ENCODE measurements at regions not wholly inside any gene's neighbourhood (a gene's known extent, or its start where the extent isn't known, plus 50 kb on each side); places are given as distances from the start of the nearest gene placed in this dataset.

- CTCF ChIA-PET = no interaction called here
- Histone ChIP-seq H3K4me2 (ENCODE audit: low read length) (no peak overlapping the region), H3K36me3 (ENCODE audit: control insufficient read depth in 1 of 2, insufficient read depth in 2 of 2, low read length in 2 of 2) (no peaks in the 10 kb centered on the region), H3K4me3 (replicated peaks in 1 of 2; ENCODE audit: low read depth in 1 of 2, low read length in 2 of 2) (no peak overlapping the region), H4K20me1 (ENCODE audit: insufficient read depth) (no peaks in the 10 kb centered on the region), H3K4me1 (ENCODE audit: control insufficient read depth in 1 of 2, insufficient read depth in 2 of 2, low read length in 2 of 2) (no peaks in the 10 kb centered on the region), H3K27me3 (ENCODE audit: insufficient read depth, low read length) (no peaks in the 10 kb centered on the region), H3K9me2 (ENCODE audit: insufficient read depth) (no peaks in the 10 kb centered on the region), H3K9ac (ENCODE audit: low read length) (no peak overlapping the region), H3K79me2 (ENCODE audit: insufficient read depth, low read length) (no peaks in the 10 kb centered on the region), H3K27ac (ENCODE audit: low read depth, low read length) (no peak overlapping the region), H3K9me3 (ENCODE audit: control insufficient read depth in 1 of 2, insufficient read depth in 1 of 2, low read depth in 1 of 2, low read length in 2 of 2) (no peaks in the 10 kb centered on the region), H2AFZ (ENCODE audit: low read depth, low read length, poor library complexity, severe bottlenecking) (no peak overlapping the region)
- POLR2A ChIA-PET = no interaction called here
- intact Hi-C loops (cut with micrococcal nuclease) = no loop called here
- no peak for DNase-seq (ENCODE audit: low read depth, low spot score)
- RAD21 ChIA-PET (ENCODE audit: low non-redundant PET in 1 of 2, low total read pairs in 2 of 2, uncharacterized antibody in 2 of 2, unreplicated experiment in 2 of 2) = no interaction called here
- BruUV-seq (replicated peaks) = no TSS peak
- no peak for TF ChIP-seq REST (IDR thresholded peaks at IDR 0.05; ENCODE audit: low read depth)
- no peak for TF ChIP-seq ZFX (IDR thresholded peaks at IDR 0.05)
- ATAC-seq = no peak
These were observed 413.9 kb downstream of the SLITRK5 start for GRCh38 chr13:88085036-88085435.

DNA sequence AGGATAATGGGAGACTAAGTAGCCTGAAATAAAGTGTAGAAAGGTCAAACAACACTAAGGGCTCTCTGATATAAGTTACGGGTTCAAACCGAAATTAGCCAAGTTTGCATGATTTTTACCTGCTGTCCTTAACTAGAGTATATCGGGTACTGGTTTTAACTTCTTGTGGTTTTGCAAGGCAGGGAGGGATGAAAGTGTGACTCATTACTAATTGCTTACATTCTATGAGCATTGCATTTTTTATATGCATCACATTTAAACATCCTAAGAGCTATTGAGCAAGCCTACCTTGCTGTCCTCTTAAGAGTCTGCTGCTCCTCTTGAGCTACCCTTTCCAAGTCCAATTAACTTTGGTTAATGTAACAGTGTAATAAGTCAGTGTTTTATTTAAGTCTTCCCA is 415.4 kb downstream of the SLITRK5 start:
- CTCF ChIA-PET = no interaction called here

More for the DNA sequence above, 415.4 kb downstream of the SLITRK5 start:
- Histone ChIP-seq H2AFZ (ENCODE audit: low read depth, low read length, poor library complexity, severe bottlenecking) (no peak overlapping the region), H3K9me3 (ENCODE audit: control insufficient read depth in 1 of 2, insufficient read depth in 1 of 2, low read depth in 1 of 2, low read length in 2 of 2) (no peaks in the 10 kb centered on the region), H3K79me2 (ENCODE audit: insufficient read depth, low read length) (no peaks in the 10 kb centered on the region), H3K4me2 (ENCODE audit: low read length) (no peak overlapping the region), H3K9ac (ENCODE audit: low read length) (no peak overlapping the region), H3K4me1 (ENCODE audit: control insufficient read depth in 1 of 2, insufficient read depth in 2 of 2, low read length in 2 of 2) (no peaks in the 10 kb centered on the region), H3K9me2 (ENCODE audit: insufficient read depth) (no peaks in the 10 kb centered on the region), H4K20me1 (ENCODE audit: insufficient read depth) (no peaks in the 10 kb centered on the region), H3K4me3 (replicated peaks in 1 of 2; ENCODE audit: low read depth in 1 of 2, low read length in 2 of 2) (no peak overlapping the region), H3K36me3 (ENCODE audit: control insufficient read depth in 1 of 2, insufficient read depth in 2 of 2, low read length in 2 of 2) (no peaks in the 10 kb centered on the region), H3K27ac (ENCODE audit: low read depth, low read length) (no peak overlapping the region), H3K27me3 (ENCODE audit: insufficient read depth, low read length) (no peaks in the 10 kb centered on the region)
- BruUV-seq (replicated peaks) = no TSS peak
- no peak for ATAC-seq
- no peak for TF ChIP-seq REST (IDR thresholded peaks at IDR 0.05; ENCODE audit: low read depth)
- no peak for TF ChIP-seq SIN3A (IDR thresholded peaks at IDR 0.05; ENCODE audit: low read depth)
- TF ChIP-seq CTCF (IDR thresholded peaks at IDR 0.05 in 2 of 3, conservative IDR thresholded peaks at IDR 0.05 in 1 of 3; ENCODE audit: borderline replicate concordance in 1 of 3, insufficient read depth in 1 of 3, low read depth in 2 of 3, low read length in 2 of 3) = no peak
- no peak for TF ChIP-seq CEBPB (IDR thresholded peaks at IDR 0.05; ENCODE audit: low read depth)
- TF ChIP-seq ZNF274 (IDR thresholded peaks at IDR 0.05; ENCODE audit: low read depth, low read length) = no peak
- TF ChIP-seq, protein P1, sequence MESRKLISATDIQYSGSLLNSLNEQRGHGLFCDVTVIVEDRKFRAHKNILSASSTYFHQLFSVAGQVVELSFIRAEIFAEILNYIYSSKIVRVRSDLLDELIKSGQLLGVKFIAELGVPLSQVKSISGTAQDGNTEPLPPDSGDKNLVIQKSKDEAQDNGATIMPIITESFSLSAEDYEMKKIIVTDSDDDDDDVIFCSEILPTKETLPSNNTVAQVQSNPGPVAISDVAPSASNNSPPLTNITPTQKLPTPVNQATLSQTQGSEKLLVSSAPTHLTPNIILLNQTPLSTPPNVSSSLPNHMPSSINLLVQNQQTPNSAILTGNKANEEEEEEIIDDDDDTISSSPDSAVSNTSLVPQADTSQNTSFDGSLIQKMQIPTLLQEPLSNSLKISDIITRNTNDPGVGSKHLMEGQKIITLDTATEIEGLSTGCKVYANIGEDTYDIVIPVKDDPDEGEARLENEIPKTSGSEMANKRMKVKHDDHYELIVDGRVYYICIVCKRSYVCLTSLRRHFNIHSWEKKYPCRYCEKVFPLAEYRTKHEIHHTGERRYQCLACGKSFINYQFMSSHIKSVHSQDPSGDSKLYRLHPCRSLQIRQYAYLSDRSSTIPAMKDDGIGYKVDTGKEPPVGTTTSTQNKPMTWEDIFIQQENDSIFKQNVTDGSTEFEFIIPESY (IDR thresholded peaks at IDR 0.05; ENCODE audit: extremely low read depth, insufficient replicate concordance, low read length) = no peak
- POLR2A ChIA-PET = no interaction called here
- DNase-seq (ENCODE audit: low read depth, low spot score) = no peak
- RAD21 ChIA-PET (ENCODE audit: low non-redundant PET in 1 of 2, low total read pairs in 2 of 2, uncharacterized antibody in 2 of 2, unreplicated experiment in 2 of 2) = no interaction called here
- intact Hi-C loops (cut with micrococcal nuclease) = no loop called here

All from HCT116 (cell line).